ENCODE measurements at regions not wholly inside any gene's neighbourhood (a gene's known extent, or its start where the extent isn't known, plus 50 kb on each side); places are given as distances from the start of the nearest gene placed in this dataset. TPM values are rescaled to one million over a fixed set of nuclear protein-coding genes. Genes with fewer than 3 reads are reported as not detected.

DNA sequence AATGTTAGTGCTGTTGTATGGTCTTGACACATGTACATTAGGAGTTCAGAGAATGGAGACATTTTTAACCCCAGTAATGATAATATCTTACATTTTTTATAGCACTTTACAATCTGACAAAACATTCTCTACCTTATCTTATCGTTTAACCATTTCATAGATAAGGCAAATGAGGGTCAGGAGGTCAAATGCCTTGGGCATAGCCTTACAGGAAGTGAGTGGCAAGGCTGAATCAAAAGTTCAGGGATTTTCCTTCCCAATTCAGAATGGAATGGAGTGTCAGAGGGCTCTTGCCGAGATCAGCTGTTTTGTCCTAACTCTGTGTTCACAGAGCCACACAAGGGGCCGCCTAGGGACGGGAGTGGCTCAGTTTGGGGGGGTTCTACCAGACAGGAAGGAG is 57.6 kb upstream of the AK4 start:
- peaks cover 9% of the 10 kb centered on the region for H3K9me3 Mint-ChIP-seq
- peaks cover 12% of the 10 kb centered on the region for H3K27me3 Mint-ChIP-seq
- ATAC-seq (ENCODE audit: low read depth) (no peak), DNase-seq (no peak)
- H3K27ac Mint-ChIP-seq: no peak overlapping the region
- H3K36me3 Mint-ChIP-seq: peaks cover 7% of the 10 kb centered on the region
- no peaks in the 10 kb centered on the region for H3K4me1 Mint-ChIP-seq
- H3K4me3 Mint-ChIP-seq: no peak overlapping the region
- POLR2A ChIA-PET: no interaction called here

DNA sequence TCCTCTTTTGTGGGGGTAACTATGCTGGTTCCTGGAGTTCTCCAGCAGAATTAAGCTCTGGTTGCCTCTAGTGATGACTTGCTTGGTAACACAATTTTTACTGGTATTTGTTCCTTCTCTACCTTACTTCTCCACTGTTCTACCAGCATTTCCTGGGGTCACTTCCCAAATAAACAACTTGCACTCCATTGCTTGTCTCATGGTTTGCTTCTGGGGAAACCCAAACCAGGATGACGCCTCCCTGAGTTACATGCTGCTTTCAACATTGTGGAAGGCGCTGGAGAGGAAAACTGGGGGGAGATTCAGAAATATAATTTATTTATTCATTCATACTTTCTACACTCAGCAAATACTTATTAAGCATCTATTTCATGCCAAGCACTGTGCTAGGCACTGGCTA is 55.3 kb upstream of the AK4 start:
- POLR2A ChIA-PET: no interaction called here
- Mint-ChIP-seq H3K27ac (no peak overlapping the region), H3K36me3 (peaks cover 1% of the 10 kb centered on the region), H3K4me1 (no peaks in the 10 kb centered on the region), H3K9me3 (peaks cover 3% of the 10 kb centered on the region), H3K27me3 (peaks cover 10% of the 10 kb centered on the region), H3K4me3 (no peak overlapping the region)
- ATAC-seq (ENCODE audit: low read depth) (no peak), DNase-seq (no peak)

DNA sequence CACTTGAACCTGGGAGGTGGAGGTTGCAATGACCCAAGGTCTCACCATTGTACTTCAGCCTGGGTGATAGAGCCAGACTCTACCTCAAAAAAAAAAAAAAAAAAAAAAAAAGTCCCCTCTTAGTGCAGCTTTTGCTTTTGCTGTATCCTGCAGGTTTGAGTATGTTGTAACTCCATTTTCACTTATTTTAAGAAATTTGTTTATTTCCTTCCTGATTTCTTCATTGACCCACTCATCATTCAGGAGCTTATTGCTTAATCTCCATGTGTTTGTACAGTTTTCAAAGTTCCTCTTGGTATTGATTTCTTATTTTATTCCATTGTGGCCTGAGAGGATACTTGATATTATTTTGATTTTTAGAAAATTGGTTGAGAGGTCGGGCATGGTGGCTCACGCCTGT is 50.9 kb upstream of the AK4 start:
- Mint-ChIP-seq H3K4me1 (no peaks in the 10 kb centered on the region), H3K36me3 (no peaks in the 10 kb centered on the region), H3K27me3 (peaks cover 2% of the 10 kb centered on the region), H3K4me3 (no peak overlapping the region), H3K27ac (no peak overlapping the region), H3K9me3 (peaks cover 12% of the 10 kb centered on the region)
- DNase-seq: no peak
- no peak for ATAC-seq (ENCODE audit: low read depth)
- POLR2A ChIA-PET: interaction anchor here (0.7 kb wide), 2 partner anchors 175 to 681 kb away, joined by 4 to 5 read pairs; no protein-coding TSS in a partner anchor

Small RNA genes in the stretch of these regions (microRNA-seq; reads per million reads assigned to microRNA genes)
- 28.1 reads per million, percentile 34 among the genes with 10 or more reads in this experiment for gene MIR101-1
- gene MIR3671: not detected
